Natural killer cell (primary cell): ENCODE measurements at regions not wholly inside any gene's neighbourhood (a gene's known extent, or its start where the extent isn't known, plus 50 kb on each side); places are given as distances from the start of the nearest gene placed in this dataset.
"Not testable (repeated sequence)": the region's sequence is repeated elsewhere in the genome, so short reads cannot be mapped to it uniquely, and the experiment has no call there.

ENCODE experiments used
- ATAC-seq, 3 donors: fragments of 150-1000 bp in 2 of 3; fragments of 200-7000 bp in 1 of 3; cut with Tn5 transposase; 1 replicate in 1 of 3; 2 replicates in 2 of 3; pipeline ENCODE4 v1.10.0; 2021; ENCODE audit warnings: mild to moderate bottlenecking in 2 of 3, moderate library complexity in 2 of 3
- DNase-seq, 2 donors: peaks; one replicate each; pipeline versions ENCODE4 v3.0.0 to v3.0.0-alpha.2; 2013 to 2021; ENCODE audit warnings: mixed read lengths in 1 of 2
- H3K27ac ChIP-seq: one replicate; pipeline ENCODE4 v1.5.1; 2013; ENCODE audit warnings: mild to moderate bottlenecking, low read length
- H3K27me3 ChIP-seq: one replicate; pipeline ENCODE4 v1.6.1; 2013; ENCODE audit warnings: low read length; ENCODE audit not compliant: control insufficient read depth, insufficient read depth
- H3K36me3 ChIP-seq: one replicate; pipeline ENCODE4 v1.6.1; 2013; ENCODE audit warnings: low read length; ENCODE audit not compliant: control insufficient read depth, insufficient read depth
- H3K4me1 ChIP-seq: one replicate; pipeline ENCODE4 v1.6.1; 2013; ENCODE audit warnings: low read length; ENCODE audit not compliant: control insufficient read depth, insufficient read depth
- H3K4me3 ChIP-seq: one replicate; pipeline ENCODE4 v1.5.1; 2013; ENCODE audit warnings: low read length
- H3K9me3 ChIP-seq: one replicate; pipeline ENCODE4 v1.6.1; 2013; ENCODE audit warnings: low read length; ENCODE audit not compliant: control insufficient read depth, insufficient read depth
- H3K27ac Mint-ChIP-seq, 2 donors: one replicate each; pipeline ENCODE4 v1.8.0; 2022; ENCODE audit warnings: mild to moderate bottlenecking in 2 of 2, mixed read lengths in 2 of 2, moderate library complexity in 1 of 2
- H3K27me3 Mint-ChIP-seq, 2 donors: one replicate each; pipeline ENCODE4 v1.8.0; 2022; ENCODE audit warnings: low read depth in 2 of 2, mixed read lengths in 2 of 2
- H3K36me3 Mint-ChIP-seq: one replicate; pipeline ENCODE4 v1.8.0; 2022; ENCODE audit warnings: mixed read lengths
- H3K4me1 Mint-ChIP-seq, 2 donors: one replicate each; pipeline ENCODE4 v1.8.0; 2022; ENCODE audit warnings: mixed read lengths in 2 of 2
- H3K4me3 Mint-ChIP-seq: one replicate; pipeline ENCODE4 v1.8.0; 2022; ENCODE audit warnings: mild to moderate bottlenecking, moderate library complexity, mixed read lengths
- H3K9me3 Mint-ChIP-seq, 2 donors: one replicate each; pipeline ENCODE4 v1.8.0; 2022; ENCODE audit warnings: mixed read lengths in 2 of 2
- CTCF ChIP-seq: fragments of 200-600 bp; IDR thresholded peaks from one replicate; pipeline ENCODE4 v1.8.0; 2022; ENCODE audit warnings: antibody characterized with exemption
- WGBS: methylation state at CpG from one replicate; pipeline ENCODE4 v1.1.7; 2013; ENCODE audit warnings: missing lambda C conversion rate; ENCODE audit not compliant: insufficient coverage; 5-methylcytosine and 5-hydroxymethylcytosine counted together
- intact Hi-C: fragments of 100-400 bp; cut with micrococcal nuclease; formaldehyde crosslinking; loops from one replicate; pipeline ENCODE4 v1.14.2; 2022

GRCh38 chr11:23780231-23780630 is 716.6 kb upstream of the LUZP2 start:
- ATAC-seq (no peak), DNase-seq (no peak)
- H3K27me3 ChIP-seq: no peaks in the 10 kb centered on the region
- H3K9me3 Mint-ChIP-seq: no peaks in the 10 kb centered on the region
- H3K4me1 ChIP-seq: no peaks in the 10 kb centered on the region
- H3K4me3 ChIP-seq: no peak overlapping the region
- intact Hi-C loops: no loop called here
- TF ChIP-seq CTCF: no peak
- H3K36me3 Mint-ChIP-seq: no peaks in the 10 kb centered on the region
- peaks cover 0 to 8% of the 10 kb centered on the region in 2 donors for H3K27me3 Mint-ChIP-seq
- no peak overlapping the region for H3K27ac Mint-ChIP-seq
- no peak overlapping the region for H3K4me3 Mint-ChIP-seq
- H3K36me3 ChIP-seq: no peaks in the 10 kb centered on the region
- no peaks in the 10 kb centered on the region for H3K4me1 Mint-ChIP-seq
- H3K27ac ChIP-seq: no peak overlapping the region
- H3K9me3 ChIP-seq: no peaks in the 10 kb centered on the region

- Histone ChIP-seq H3K36me3 (no peaks in the 10 kb centered on the region), H3K4me3 (no peak overlapping the region), H3K27ac (no peak overlapping the region), H3K9me3 (no peaks in the 10 kb centered on the region), H3K27me3 (no peaks in the 10 kb centered on the region), H3K4me1 (no peaks in the 10 kb centered on the region)
- H3K4me1 Mint-ChIP-seq: peaks cover 13 to 15% of the 10 kb centered on the region in 2 donors
- ATAC-seq (no peak), DNase-seq (no peak)
- WGBS: no CpG with 5 or more reads among the region's 4 CpGs
- no peaks in the 10 kb centered on the region for H3K36me3 Mint-ChIP-seq
- H3K4me3 Mint-ChIP-seq: no peak overlapping the region
- no peak for TF ChIP-seq CTCF
- no peaks in the 10 kb centered on the region for H3K9me3 Mint-ChIP-seq
- intact Hi-C loops: no loop called here
- H3K27me3 Mint-ChIP-seq: peaks cover 0 to 8% of the 10 kb centered on the region in 2 donors
- no peak overlapping the region for H3K27ac Mint-ChIP-seq
These were observed 714.9 kb upstream of the LUZP2 start for GRCh38 chr11:23781803-23782560.

GRCh38 chr11:23786974-23787373 is 709.9 kb upstream of the LUZP2 start:
- DNase-seq, ATAC-seq, H3K36me3 Mint-ChIP-seq, H3K4me3 ChIP-seq, H3K9me3 ChIP-seq, intact Hi-C loops, H3K27me3 Mint-ChIP-seq, H3K27ac ChIP-seq, H3K4me3 Mint-ChIP-seq, H3K27ac Mint-ChIP-seq, H3K36me3 ChIP-seq, H3K4me1 ChIP-seq, H3K9me3 Mint-ChIP-seq, H3K27me3 ChIP-seq: not testable (repeated sequence)
- 86% methylated on average over 1 of the region's 1 CpG for WGBS
- H3K4me1 Mint-ChIP-seq: peaks cover 20 to 22% of the 10 kb centered on the region in 2 donors

GRCh38 chr11:23789200-23789853 is 707.5 kb upstream of the LUZP2 start:
- Histone ChIP-seq H3K9me3 (no peaks in the 10 kb centered on the region), H3K4me3 (no peak overlapping the region), H3K27ac (no peak overlapping the region), H3K36me3 (no peaks in the 10 kb centered on the region), H3K27me3 (no peaks in the 10 kb centered on the region), H3K4me1 (no peaks in the 10 kb centered on the region)
- H3K4me3 Mint-ChIP-seq: no peak overlapping the region
- no peak for DNase-seq
- no peak for TF ChIP-seq CTCF
- peaks cover 8% of the 10 kb centered on the region for H3K36me3 Mint-ChIP-seq
- no peaks in the 10 kb centered on the region for H3K9me3 Mint-ChIP-seq
- intact Hi-C loops: no loop called here
- H3K4me1 Mint-ChIP-seq: peaks cover 20 to 22% of the 10 kb centered on the region in 2 donors
- H3K27me3 Mint-ChIP-seq: peaks cover 0 to 8% of the 10 kb centered on the region in 2 donors
- no peak for ATAC-seq
- 78% methylated on average over 5 of the region's 5 CpGs for WGBS
- H3K27ac Mint-ChIP-seq: no peak overlapping the region
